ENCODE measurements at regions not wholly inside any gene's neighbourhood (a gene's known extent, or its start where the extent isn't known, plus 50 kb on each side); places are given as distances from the start of the nearest gene placed in this dataset.
"Not testable (repeated sequence)": the region's sequence is repeated elsewhere in the genome, so short reads cannot be mapped to it uniquely, and the experiment has no call there.

GRCh38 chr2:194603429-194603828 is 1053.6 kb upstream of the SLC39A10 start:
- no peak for DNase-seq

GRCh38 chr2:194602750-194603149 is 1054.3 kb upstream of the SLC39A10 start:
- DNase-seq, result no peak

- no peak for DNase-seq
Measured at GRCh38 chr2:194591192-194591591, 1065.8 kb upstream of the SLC39A10 start.

- DNase-seq, result no peak
Measured at GRCh38 chr2:194587739-194588270, 1069.2 kb upstream of the SLC39A10 start.

- DNase-seq, result no peak
Measured at GRCh38 chr2:194567661-194568017, 1089.4 kb upstream of the SLC39A10 start.

GRCh38 chr2:194566907-194567660 is 1089.9 kb upstream of the SLC39A10 start:
- no peak for DNase-seq

GRCh38 chr2:194564422-194564821 is 1092.6 kb upstream of the SLC39A10 start:
- DNase-seq, result no peak

- no peak for DNase-seq
Measured at GRCh38 chr2:194562329-194562728, 1094.7 kb upstream of the SLC39A10 start.

- DNase-seq, result no peak
Measured at GRCh38 chr2:194559964-194560363, 1097.1 kb upstream of the SLC39A10 start.

GRCh38 chr2:194559523-194559922 is 1097.5 kb upstream of the SLC39A10 start:
- DNase-seq, result no peak

GRCh38 chr2:194557993-194558392 is 1099.0 kb upstream of the SLC39A10 start:
- no peak for DNase-seq

- DNase-seq, result no peak
Measured at GRCh38 chr2:194556629-194557028, 1100.4 kb upstream of the SLC39A10 start.

- DNase-seq, result no peak
Measured at GRCh38 chr2:194553980-194554379, 1103.0 kb upstream of the SLC39A10 start.

GRCh38 chr2:194550702-194551101 is 1106.3 kb upstream of the SLC39A10 start:
- no peak for DNase-seq

- no peak for DNase-seq
Measured at GRCh38 chr2:194549387-194549786, 1107.6 kb upstream of the SLC39A10 start.

GRCh38 chr2:194545978-194546377 is 1111.0 kb upstream of the SLC39A10 start:
- DNase-seq, result no peak

GRCh38 chr2:194539425-194539824 is 1117.6 kb upstream of the SLC39A10 start:
- DNase-seq, result no peak

GRCh38 chr2:194526121-194526520 is 1130.9 kb upstream of the SLC39A10 start:
- no peak for DNase-seq

- no peak for DNase-seq
Measured at GRCh38 chr2:194514281-194514680, 1142.7 kb upstream of the SLC39A10 start.

GRCh38 chr2:194511070-194511469 is 1146.0 kb upstream of the SLC39A10 start:
- not testable (repeated sequence) for DNase-seq

- DNase-seq, result not testable (repeated sequence)
Measured at GRCh38 chr2:194504876-194505275, 1152.2 kb upstream of the SLC39A10 start.

GRCh38 chr2:194495046-194495445 is 1162.0 kb upstream of the SLC39A10 start:
- DNase-seq, result no peak

GRCh38 chr2:194494401-194494800 is 1162.6 kb upstream of the SLC39A10 start:
- no peak for DNase-seq

- no peak for DNase-seq
Measured at GRCh38 chr2:194491409-194492115, 1165.5 kb upstream of the SLC39A10 start.

All from amniotic stem cell (primary cell).